Kidney tubule cell (primary cell): ENCODE measurements at regions not wholly inside any gene's neighbourhood (a gene's known extent, or its start where the extent isn't known, plus 50 kb on each side); places are given as distances from the start of the nearest gene placed in this dataset.
"Not testable (repeated sequence)": the region's sequence is repeated elsewhere in the genome, so short reads cannot be mapped to it uniquely, and the experiment has no call there.

ENCODE experiments used
- DNase-seq: peaks from one replicate; pipeline ENCODE4 v3.0.0-alpha.2; 2018; ENCODE audit warnings: low spot score

- no peak for DNase-seq
Measured at GRCh38 chr17:30584810-30585209, 107.6 kb downstream of the GOSR1 start.

GRCh38 chr17:30580916-30581315, 103.7 kb downstream of the GOSR1 start:
- DNase-seq, result no peak

GRCh38 chr17:30579610-30580315, 102.6 kb downstream of the GOSR1 start:
- DNase-seq, result no peak

GRCh38 chr17:30578015-30578717, 101.0 kb downstream of the GOSR1 start:
- DNase-seq, result not testable (repeated sequence)
